Superior temporal gyrus (tissue), 1 donor: ENCODE measurements at regions not wholly inside any gene's neighbourhood (a gene's known extent, or its start where the extent isn't known, plus 50 kb on each side); places are given as distances from the start of the nearest gene placed in this dataset.
A peak's percentile ranks its signal among the peaks of the same experiment; 100 is the strongest.
"Not testable (repeated sequence)": the region's sequence is repeated elsewhere in the genome, so short reads cannot be mapped to it uniquely, and the experiment has no call there.

ENCODE experiments used
- DNase-seq: peaks from one replicate; pipeline ENCODE4 v3.0.0-alpha.2; 2016; ENCODE audit errors: extremely low spot score

DNA sequence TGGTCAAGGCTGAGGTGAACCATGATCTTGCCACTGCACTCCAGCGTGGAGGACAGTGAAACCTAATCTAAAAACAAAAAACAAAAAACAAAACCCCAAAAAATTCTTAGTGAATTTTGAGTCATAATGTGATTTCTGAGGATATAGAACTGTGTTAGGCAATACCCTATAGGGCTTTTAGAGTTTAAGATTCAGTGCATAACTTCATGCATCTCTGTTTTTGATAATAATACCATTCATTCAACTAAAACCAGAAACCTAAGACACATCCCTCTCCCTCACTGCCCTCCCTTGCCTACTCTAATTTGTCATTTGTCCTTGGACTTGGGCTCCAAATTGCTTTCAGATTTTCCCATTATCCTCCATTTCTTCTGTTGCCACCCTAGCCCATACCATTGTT lies 405.7 kb upstream of the EDIL3 start:
- DNase-seq: no peak

- DNase-seq: no peak
Measured at GRCh38 chr5:84783003-84783402, 398.3 kb upstream of the EDIL3 start.

DNA sequence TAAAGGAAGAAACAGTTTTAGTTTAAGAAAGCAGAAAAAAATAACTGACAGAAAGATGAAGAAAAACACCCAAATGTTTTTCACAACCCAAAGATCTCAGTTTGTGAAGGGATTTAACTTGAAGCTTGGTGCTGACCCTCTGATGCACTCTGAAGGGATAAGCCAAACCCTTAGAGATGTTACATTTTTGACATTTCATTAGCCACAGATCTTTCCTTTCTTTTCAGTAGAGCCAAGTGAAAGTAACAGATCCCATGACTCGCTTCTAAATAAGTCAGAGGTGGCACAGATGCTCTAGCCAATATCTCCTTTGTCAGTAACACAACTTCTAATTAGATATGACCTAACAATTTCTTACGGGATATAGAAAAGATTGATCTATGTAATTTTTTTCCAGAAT lies 394.5 kb upstream of the EDIL3 start:
- no peak for DNase-seq

DNA sequence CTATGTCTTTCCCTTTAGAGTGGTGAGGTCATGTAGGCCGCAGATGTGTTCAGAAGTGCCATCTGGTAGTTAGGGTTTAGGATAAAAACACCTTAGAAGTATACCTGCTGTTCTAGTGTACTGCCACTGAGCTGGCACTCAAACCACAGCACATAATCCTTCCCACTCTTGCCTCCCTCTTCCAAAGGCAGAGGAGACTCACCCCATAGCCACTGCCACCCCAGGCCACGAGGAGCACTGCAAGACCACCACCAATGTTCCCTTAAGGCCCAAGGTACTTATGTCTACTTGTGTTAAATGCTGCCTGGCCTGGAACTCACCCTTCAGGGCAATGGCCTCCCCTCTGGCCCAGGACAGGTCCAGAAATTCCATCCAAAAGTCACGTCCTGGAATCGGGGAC lies 379.5 kb upstream of the EDIL3 start:
- no peak for DNase-seq

- no peak for DNase-seq
Measured at GRCh38 chr5:84758008-84758407, 373.3 kb upstream of the EDIL3 start.

GRCh38 chr5:84752780-84753179 lies 368.1 kb upstream of the EDIL3 start:
- no peak for DNase-seq

GRCh38 chr5:84748313-84748712 lies 363.6 kb upstream of the EDIL3 start:
- DNase-seq: no peak

- not testable (repeated sequence) for DNase-seq
Measured at GRCh38 chr5:84746280-84746679, 361.6 kb upstream of the EDIL3 start.

- no peak for DNase-seq
Measured at GRCh38 chr5:84741056-84741455, 356.4 kb upstream of the EDIL3 start.

- peak; percentile 87 for DNase-seq
Measured at GRCh38 chr5:84729326-84729725, 344.6 kb upstream of the EDIL3 start.

GRCh38 chr5:84727708-84728107 lies 343.0 kb upstream of the EDIL3 start:
- no peak for DNase-seq

DNA sequence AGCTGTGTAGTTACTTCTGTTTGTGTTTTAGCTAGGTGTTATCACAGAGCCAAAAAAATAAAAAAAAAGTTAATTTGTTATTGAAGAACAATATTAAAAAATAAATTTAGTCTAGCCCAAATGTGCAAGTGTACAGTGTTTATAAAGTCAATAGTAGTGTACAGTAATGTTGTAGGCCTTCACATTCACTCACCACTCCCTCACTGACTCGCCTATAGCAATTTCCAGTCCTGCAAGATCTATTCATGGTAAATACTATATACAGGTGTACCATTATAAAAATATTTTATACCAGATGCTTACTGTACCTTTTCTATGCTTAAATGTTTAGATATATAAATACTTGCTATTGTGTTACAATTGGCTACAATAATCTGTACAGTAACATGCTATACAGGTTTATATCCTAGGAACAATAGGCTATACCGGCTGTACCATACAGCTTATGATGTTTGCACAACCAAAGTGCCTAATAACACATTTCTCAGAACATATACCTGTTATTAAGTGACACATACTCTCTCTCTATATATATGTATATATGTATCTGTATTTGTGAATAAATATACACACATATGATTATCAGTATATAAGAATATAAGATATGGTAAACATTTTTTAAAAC lies 341.4 kb upstream of the EDIL3 start:
- DNase-seq: no peak

DNA sequence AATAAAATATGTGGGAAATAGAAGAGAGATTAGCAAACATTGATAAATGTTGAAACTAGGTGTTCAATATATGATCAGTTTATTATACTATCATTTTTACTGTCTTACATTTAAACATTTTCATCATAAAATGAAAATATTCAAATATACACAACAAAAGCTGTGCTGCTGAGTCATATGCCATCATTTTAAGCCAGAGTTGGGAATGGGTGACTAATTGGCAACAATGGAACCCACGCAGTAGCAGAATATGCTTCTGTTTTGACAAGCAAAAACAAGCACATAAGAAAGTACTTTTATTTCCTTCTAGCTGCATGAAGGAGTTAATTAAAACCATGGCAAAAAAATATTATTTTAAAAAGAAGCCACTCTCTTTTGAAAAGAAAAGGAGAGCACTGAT lies 340.0 kb upstream of the EDIL3 start:
- DNase-seq: peak; percentile 33

GRCh38 chr5:84724181-84724580 lies 339.5 kb upstream of the EDIL3 start:
- no peak for DNase-seq

GRCh38 chr5:84718377-84718776 lies 333.7 kb upstream of the EDIL3 start:
- DNase-seq: no peak

- DNase-seq: no peak
Measured at GRCh38 chr5:84715686-84716085, 331.0 kb upstream of the EDIL3 start.

DNA sequence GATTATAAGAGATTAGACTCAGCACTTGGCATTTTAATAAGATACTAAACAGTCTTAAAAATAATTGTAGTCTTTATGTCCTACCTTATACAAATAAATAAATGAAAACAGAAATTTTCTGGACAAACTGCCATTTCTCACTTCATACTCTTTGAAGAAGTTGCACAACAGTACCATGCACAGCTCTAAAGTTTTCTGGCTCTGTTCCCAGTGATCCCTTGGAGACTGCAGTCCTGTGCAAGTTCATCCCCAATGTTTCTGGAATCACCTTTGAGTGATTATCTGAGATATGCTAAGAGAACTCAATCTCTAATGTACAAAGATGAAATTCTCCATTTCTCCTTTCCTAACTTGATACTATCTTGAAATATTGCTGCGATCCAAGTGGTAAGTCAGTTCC lies 330.4 kb upstream of the EDIL3 start:
- DNase-seq: no peak

DNA sequence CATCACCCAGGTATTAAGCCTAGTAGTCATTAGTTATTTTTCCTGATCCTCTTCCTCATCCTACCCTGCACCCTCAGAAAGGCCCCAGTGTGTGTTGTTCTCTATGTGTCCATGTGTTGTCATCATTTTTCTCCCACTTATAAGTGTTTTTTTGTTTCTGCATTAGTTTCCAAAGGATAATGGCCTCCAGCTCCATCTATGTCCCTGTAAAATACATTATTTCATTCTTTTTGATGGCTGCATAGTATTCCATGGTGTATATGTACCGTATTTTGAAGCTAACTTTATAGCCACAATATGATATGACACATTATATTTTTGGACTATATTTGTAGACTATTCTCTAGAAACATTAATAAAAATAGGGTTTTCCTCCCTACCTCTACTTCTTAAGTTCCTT lies 324.4 kb upstream of the EDIL3 start:
- no peak for DNase-seq

- no peak for DNase-seq
Measured at GRCh38 chr5:84706678-84707641, 322.3 kb upstream of the EDIL3 start.

DNA sequence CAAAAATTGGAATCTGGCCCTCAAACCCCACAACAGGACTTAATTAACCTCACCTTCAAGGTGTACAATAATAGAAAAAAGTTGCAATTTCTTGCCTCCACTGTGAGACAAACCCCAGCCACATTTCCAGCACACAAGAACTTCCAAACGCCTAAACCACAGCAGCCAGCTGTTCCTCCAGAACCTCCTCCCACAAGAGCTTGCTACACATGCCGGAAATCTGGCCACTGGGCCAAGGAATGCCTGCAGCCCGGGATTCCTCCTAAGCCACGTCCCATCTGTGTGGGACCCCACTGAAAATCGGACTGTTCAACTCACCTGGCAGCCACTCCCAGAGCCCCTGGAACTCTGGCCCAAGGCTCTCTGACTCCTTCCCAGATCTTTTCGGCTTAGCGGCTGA lies 315.9 kb upstream of the EDIL3 start:
- not testable (repeated sequence) for DNase-seq

- no peak for DNase-seq
Measured at GRCh38 chr5:84696651-84697050, 312.0 kb upstream of the EDIL3 start.

GRCh38 chr5:84695330-84695729 lies 310.6 kb upstream of the EDIL3 start:
- DNase-seq: no peak

DNA sequence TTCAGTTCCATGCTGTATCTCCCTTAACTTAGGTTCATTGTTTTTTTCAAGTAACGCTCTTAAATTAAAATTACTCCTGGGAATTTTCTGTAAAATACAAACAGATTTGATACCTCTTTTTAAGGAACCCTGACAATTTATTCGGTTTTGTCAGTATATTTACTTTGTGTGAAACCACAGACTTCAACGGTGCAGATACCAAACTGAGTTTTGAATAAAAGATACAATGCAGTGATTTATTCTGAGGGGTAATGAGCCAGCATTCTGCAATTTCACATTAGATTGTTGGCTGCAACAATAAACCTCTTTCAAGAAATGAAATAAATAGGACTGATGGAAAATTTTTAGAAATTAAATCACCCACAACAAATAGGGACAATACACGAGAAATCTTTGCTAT lies 308.6 kb upstream of the EDIL3 start:
- peak; percentile 79 for DNase-seq
